ENCODE measurements at regions not wholly inside any gene's neighbourhood (a gene's known extent, or its start where the extent isn't known, plus 50 kb on each side); places are given as distances from the start of the nearest gene placed in this dataset.

DNA sequence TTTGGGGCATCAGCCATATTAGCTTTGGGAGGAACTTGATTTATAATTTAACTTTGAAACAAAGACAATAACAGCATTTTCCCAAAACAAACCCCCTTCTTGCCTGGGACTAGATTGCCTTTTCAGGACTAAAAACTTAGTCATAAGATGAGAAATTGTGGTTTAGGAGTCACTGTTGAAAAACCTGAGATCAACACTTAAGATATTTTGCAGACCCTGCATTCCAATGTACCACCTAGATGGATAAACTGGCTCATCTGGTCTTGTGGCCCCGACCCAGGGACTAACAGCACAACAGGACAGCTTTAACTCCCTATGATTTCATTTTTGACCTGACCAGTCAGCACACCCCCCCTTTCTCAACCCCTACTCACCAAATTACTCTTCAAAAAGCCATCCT, 1165.4 kb downstream of the XPNPEP1 start:
- no peaks in the 10 kb centered on the region for H3K9me3 ChIP-seq (ENCODE audit: control insufficient read depth, insufficient read depth, low read length)
- no peak overlapping the region for H3K27ac ChIP-seq (ENCODE audit: low read depth, low read length)
- H3K36me3 ChIP-seq (ENCODE audit: control insufficient read depth, insufficient read depth, low read length), result no peaks in the 10 kb centered on the region
- H3K27me3 ChIP-seq (ENCODE audit: control insufficient read depth, insufficient read depth, low read length), result no peaks in the 10 kb centered on the region
- no peak overlapping the region for H3K4me3 ChIP-seq (ENCODE audit: low read depth, low read length)
- no peak for DNase-seq (ENCODE audit: low read depth in 4 of 6, low spot score in 6 of 6)
- 71% methylated on average over 1 of the region's 1 CpG for WGBS (ENCODE audit: insufficient coverage)
- no peaks in the 10 kb centered on the region for H3K4me1 ChIP-seq (ENCODE audit: control insufficient read depth, insufficient read depth, low read length)

DNA sequence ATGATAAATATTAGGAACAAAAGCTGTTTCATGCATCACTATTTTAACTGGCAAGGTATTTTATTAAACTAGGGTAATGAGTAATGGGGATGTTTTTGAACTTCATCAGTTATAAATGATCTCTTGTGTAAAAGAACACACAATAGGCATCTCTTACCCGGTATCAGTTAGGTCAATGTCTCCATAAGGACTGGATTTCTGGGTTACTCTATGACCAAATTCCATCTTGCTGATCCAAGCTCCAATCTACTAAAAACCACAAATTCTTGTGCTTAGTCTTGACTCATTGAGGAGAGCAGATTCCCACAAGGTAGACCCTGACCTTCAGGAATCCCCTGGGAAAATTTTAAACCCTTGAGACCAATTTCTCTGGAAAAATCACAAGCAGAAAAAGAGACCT, 1167.7 kb downstream of the XPNPEP1 start:
- DNase-seq (ENCODE audit: low read depth in 4 of 6, low spot score in 6 of 6), result no peak
- H3K36me3 ChIP-seq (ENCODE audit: control insufficient read depth, insufficient read depth, low read length), result no peaks in the 10 kb centered on the region
- H3K4me1 ChIP-seq (ENCODE audit: control insufficient read depth, insufficient read depth, low read length), result no peaks in the 10 kb centered on the region
- no peaks in the 10 kb centered on the region for H3K9me3 ChIP-seq (ENCODE audit: control insufficient read depth, insufficient read depth, low read length)
- no peaks in the 10 kb centered on the region for H3K27me3 ChIP-seq (ENCODE audit: control insufficient read depth, insufficient read depth, low read length)
- H3K27ac ChIP-seq (ENCODE audit: low read depth, low read length), result no peak overlapping the region
- H3K4me3 ChIP-seq (ENCODE audit: low read depth, low read length), result no peak overlapping the region
- 100% methylated on average over 1 of the region's 1 CpG for WGBS (ENCODE audit: insufficient coverage)

DNA sequence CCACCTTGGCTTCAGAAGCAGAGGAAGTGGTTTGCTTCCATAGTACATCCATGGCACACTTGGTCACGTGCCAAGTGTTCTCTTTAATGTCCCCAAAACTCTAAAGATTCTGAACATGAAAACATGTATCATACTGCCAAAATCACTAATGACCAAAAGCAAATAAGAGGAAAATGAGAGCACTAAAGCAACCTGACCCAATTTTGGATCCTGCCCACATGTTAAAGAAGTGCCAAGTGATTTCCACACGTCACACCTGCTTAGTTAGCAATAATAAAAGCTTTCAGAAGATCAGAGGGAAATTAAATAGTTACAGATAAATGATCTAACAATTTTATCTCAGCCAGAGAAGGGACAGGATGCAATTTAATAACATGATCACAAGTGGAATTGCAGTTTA, 1170.0 kb downstream of the XPNPEP1 start:
- Histone ChIP-seq H3K4me3 (ENCODE audit: low read depth, low read length) (no peak overlapping the region), H3K27ac (ENCODE audit: low read depth, low read length) (no peak overlapping the region), H3K27me3 (ENCODE audit: control insufficient read depth, insufficient read depth, low read length) (no peaks in the 10 kb centered on the region), H3K36me3 (ENCODE audit: control insufficient read depth, insufficient read depth, low read length) (no peaks in the 10 kb centered on the region), H3K4me1 (ENCODE audit: control insufficient read depth, insufficient read depth, low read length) (no peaks in the 10 kb centered on the region), H3K9me3 (ENCODE audit: control insufficient read depth, insufficient read depth, low read length) (no peaks in the 10 kb centered on the region)
- DNase-seq (ENCODE audit: low read depth in 4 of 6, low spot score in 6 of 6), result peak in 2 of 6 donors; percentile 51 to 72
- WGBS (ENCODE audit: insufficient coverage), result 67% methylated on average over 1 of the region's 2 CpGs

DNA sequence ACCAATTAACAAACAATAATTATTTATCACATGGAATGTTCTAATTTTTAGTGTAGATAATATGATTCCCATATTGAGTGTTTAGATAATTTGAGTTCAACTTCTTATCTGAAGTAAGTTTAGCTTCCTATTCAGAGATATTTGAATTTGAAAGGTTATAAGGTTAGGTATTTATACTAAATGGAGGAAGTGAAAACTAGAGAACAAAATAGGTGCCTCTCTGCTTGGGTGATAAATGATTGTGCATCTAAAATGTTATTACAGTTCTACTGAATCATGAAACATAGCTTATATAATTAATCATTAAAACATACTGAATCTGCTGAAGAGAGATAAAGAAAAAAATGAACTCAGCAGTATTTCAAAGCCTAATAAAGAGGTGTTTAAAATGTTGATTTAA, 1174.3 kb downstream of the XPNPEP1 start:
- no peaks in the 10 kb centered on the region for H3K27me3 ChIP-seq (ENCODE audit: control insufficient read depth, insufficient read depth, low read length)
- H3K36me3 ChIP-seq (ENCODE audit: control insufficient read depth, insufficient read depth, low read length), result no peaks in the 10 kb centered on the region
- no peak overlapping the region for H3K4me3 ChIP-seq (ENCODE audit: low read depth, low read length)
- H3K27ac ChIP-seq (ENCODE audit: low read depth, low read length), result no peak overlapping the region
- H3K9me3 ChIP-seq (ENCODE audit: control insufficient read depth, insufficient read depth, low read length), result no peaks in the 10 kb centered on the region
- DNase-seq (ENCODE audit: low read depth in 4 of 6, low spot score in 6 of 6), result no peak
- H3K4me1 ChIP-seq (ENCODE audit: control insufficient read depth, insufficient read depth, low read length), result no peaks in the 10 kb centered on the region

DNA sequence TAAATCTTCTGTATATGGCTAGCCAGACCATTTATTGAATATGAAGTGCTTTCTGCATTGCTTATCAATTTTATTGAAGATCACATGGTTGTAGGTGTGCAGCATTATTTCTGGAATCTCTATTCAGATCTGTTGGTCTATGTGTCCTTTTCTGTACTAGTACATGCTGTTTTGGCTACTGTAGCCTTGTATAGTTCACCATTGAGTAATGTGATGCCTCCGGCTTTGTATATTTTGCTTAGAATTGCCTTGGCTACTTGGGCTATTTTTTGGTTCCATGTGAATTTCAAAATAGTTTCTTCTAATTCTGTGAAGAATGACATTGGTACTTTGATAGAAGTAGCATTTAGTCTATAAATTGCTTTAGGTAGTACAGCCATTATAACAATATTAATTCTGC, 1187.2 kb downstream of the XPNPEP1 start:
- H3K4me3 ChIP-seq (ENCODE audit: low read depth, low read length), result no peak overlapping the region
- no peak for DNase-seq (ENCODE audit: low read depth in 4 of 6, low spot score in 6 of 6)
- no peaks in the 10 kb centered on the region for H3K4me1 ChIP-seq (ENCODE audit: control insufficient read depth, insufficient read depth, low read length)
- no peaks in the 10 kb centered on the region for H3K36me3 ChIP-seq (ENCODE audit: control insufficient read depth, insufficient read depth, low read length)
- WGBS (ENCODE audit: insufficient coverage), result no CpG with 5 or more reads among the region's 1 CpG
- H3K9me3 ChIP-seq (ENCODE audit: control insufficient read depth, insufficient read depth, low read length), result peaks cover 3% of the 10 kb centered on the region
- H3K27me3 ChIP-seq (ENCODE audit: control insufficient read depth, insufficient read depth, low read length), result no peaks in the 10 kb centered on the region
- H3K27ac ChIP-seq (ENCODE audit: low read depth, low read length), result no peak overlapping the region

DNA sequence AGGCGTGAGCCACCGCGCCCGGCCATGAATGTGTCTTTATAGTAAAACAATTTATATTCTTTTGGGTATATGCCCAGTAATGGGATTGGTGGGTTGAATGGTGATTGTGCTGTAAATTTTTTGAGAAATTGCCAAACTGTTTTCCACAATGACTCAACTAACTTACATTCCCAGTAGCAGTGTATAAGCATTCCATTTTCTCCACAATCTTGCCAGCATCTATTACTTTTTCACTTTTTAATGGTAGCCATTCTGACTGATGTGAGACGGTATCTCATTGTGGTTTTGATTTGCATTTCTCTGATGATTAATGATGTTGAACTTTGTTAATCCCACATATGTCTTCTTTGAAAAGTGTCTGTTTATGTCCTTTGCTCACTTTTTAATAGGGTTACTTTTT, 1187.9 kb downstream of the XPNPEP1 start:
- no peak for DNase-seq (ENCODE audit: low read depth in 4 of 6, low spot score in 6 of 6)
- H3K4me1 ChIP-seq (ENCODE audit: control insufficient read depth, insufficient read depth, low read length), result no peaks in the 10 kb centered on the region
- H3K4me3 ChIP-seq (ENCODE audit: low read depth, low read length), result no peak overlapping the region
- H3K27me3 ChIP-seq (ENCODE audit: control insufficient read depth, insufficient read depth, low read length), result no peaks in the 10 kb centered on the region
- no peaks in the 10 kb centered on the region for H3K36me3 ChIP-seq (ENCODE audit: control insufficient read depth, insufficient read depth, low read length)
- no CpG with 5 or more reads among the region's 5 CpGs for WGBS (ENCODE audit: insufficient coverage)
- H3K27ac ChIP-seq (ENCODE audit: low read depth, low read length), result no peak overlapping the region
- peaks cover 3% of the 10 kb centered on the region for H3K9me3 ChIP-seq (ENCODE audit: control insufficient read depth, insufficient read depth, low read length)

DNA sequence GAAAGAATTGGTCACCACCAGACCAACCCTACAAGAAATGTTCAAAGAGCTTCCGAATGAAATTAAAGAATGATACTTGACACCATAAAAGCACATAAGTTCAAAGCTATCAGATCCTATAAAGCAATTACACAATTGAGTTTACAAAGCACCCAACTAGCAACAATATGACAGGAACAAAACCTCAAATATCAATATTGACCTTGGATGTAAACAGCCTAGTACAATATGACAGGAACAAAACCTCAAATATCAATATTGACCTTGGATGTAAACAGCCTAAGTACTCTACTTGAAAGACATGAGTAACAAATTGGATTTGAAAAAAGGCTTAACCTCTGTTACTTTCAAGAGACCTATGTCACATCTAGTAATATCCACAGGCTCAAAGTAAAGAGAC, 1201.4 kb downstream of the XPNPEP1 start:
- no peak overlapping the region for H3K4me3 ChIP-seq (ENCODE audit: low read depth, low read length)
- H3K27ac ChIP-seq (ENCODE audit: low read depth, low read length), result no peak overlapping the region
- H3K4me1 ChIP-seq (ENCODE audit: control insufficient read depth, insufficient read depth, low read length), result no peaks in the 10 kb centered on the region
- no peaks in the 10 kb centered on the region for H3K27me3 ChIP-seq (ENCODE audit: control insufficient read depth, insufficient read depth, low read length)
- peaks cover 2% of the 10 kb centered on the region for H3K9me3 ChIP-seq (ENCODE audit: control insufficient read depth, insufficient read depth, low read length)
- H3K36me3 ChIP-seq (ENCODE audit: control insufficient read depth, insufficient read depth, low read length), result no peaks in the 10 kb centered on the region
- 89% methylated on average over 1 of the region's 1 CpG for WGBS (ENCODE audit: insufficient coverage)
- no peak for DNase-seq (ENCODE audit: low read depth in 4 of 6, low spot score in 6 of 6)

DNA sequence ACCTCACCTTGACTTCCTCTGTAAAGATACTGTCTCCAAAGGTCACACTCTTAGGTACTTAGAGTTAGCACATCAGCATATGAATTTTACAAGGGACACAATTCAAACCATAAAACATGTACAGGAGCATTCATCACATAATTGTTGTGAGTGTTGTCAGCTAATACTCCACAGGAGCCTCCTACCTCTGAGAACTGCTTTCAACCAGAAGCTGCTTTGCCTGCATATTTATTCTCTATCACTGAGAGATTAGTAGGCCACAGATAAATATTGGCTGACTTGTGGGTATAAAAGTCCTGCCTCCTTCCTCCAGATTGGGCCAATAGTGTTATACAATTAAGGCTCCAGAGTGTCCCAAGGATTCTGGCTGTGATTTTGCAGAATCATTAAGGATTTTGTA, 1207.0 kb downstream of the XPNPEP1 start:
- Histone ChIP-seq H3K9me3 (ENCODE audit: control insufficient read depth, insufficient read depth, low read length) (peaks cover 2% of the 10 kb centered on the region), H3K4me1 (ENCODE audit: control insufficient read depth, insufficient read depth, low read length) (no peaks in the 10 kb centered on the region), H3K36me3 (ENCODE audit: control insufficient read depth, insufficient read depth, low read length) (no peaks in the 10 kb centered on the region), H3K27me3 (ENCODE audit: control insufficient read depth, insufficient read depth, low read length) (no peaks in the 10 kb centered on the region), H3K4me3 (ENCODE audit: low read depth, low read length) (no peak overlapping the region), H3K27ac (ENCODE audit: low read depth, low read length) (no peak overlapping the region)
- no peak for DNase-seq (ENCODE audit: low read depth in 4 of 6, low spot score in 6 of 6)

DNA sequence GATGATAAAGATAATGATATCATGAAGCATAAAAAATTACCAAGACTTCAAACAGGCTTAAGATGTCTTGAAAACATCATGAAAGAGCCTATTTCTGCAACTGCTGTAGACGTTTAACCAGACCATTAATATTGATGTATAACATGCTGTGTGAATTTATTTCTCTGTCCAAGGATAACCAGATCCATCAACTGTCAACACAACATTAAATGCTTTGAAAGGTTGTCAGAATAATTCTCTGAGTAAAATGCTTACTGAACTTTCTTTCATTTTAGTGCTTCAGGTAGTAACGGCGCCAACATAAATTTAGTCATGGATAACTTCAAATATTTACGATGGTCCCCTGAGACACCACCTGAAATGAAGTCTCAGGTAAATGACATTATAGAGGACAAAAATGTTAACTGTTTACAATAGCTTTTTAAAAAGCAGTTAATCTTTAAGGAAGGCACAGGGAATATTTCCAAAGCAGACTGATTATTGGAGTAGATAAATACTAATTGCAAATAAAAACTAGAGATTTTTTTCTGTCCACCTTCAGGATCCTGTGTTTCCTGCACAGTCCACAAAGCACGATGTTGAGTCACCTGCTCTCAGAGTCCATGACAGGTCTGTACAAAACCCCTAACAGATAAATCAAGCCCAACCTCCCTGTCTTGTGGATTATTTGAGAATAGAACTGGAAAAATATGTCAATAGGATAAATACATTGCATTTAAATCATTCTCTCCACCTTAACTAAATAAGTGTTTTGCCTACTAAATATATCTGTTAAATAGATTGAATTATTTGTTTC, 1213.2 kb downstream of the XPNPEP1 start:
- H3K27ac ChIP-seq (ENCODE audit: low read depth, low read length), result no peak overlapping the region
- H3K9me3 ChIP-seq (ENCODE audit: control insufficient read depth, insufficient read depth, low read length), result no peaks in the 10 kb centered on the region
- H3K27me3 ChIP-seq (ENCODE audit: control insufficient read depth, insufficient read depth, low read length), result no peaks in the 10 kb centered on the region
- H3K4me1 ChIP-seq (ENCODE audit: control insufficient read depth, insufficient read depth, low read length), result no peaks in the 10 kb centered on the region
- peak in 1 of 6 donors; percentile 13 for DNase-seq (ENCODE audit: low read depth in 4 of 6, low spot score in 6 of 6)
- no CpG with 5 or more reads among the region's 5 CpGs for WGBS (ENCODE audit: insufficient coverage)
- H3K4me3 ChIP-seq (ENCODE audit: low read depth, low read length), result no peak overlapping the region
- no peaks in the 10 kb centered on the region for H3K36me3 ChIP-seq (ENCODE audit: control insufficient read depth, insufficient read depth, low read length)

DNA sequence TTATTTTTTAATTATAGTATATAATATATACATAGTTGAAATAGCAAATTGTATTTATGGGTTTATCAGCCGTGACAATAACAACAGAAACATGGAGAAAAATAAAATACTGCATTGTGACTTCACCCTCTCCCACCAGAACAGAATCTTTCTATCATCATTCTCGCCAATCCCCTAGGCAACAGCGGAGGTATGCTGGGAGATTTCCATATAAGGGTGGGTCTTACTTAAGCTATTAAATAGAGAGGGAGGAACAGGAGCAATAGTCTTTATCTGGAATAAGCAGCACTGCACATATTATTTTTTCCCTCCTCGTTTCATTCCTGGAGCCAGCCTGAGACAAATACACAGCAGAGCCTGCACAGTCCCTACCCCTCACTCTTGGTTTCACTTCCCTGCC, 1214.9 kb downstream of the XPNPEP1 start:
- peak in 2 of 6 donors; percentile 3 to 25 for DNase-seq (ENCODE audit: low read depth in 4 of 6, low spot score in 6 of 6)
- H3K27ac ChIP-seq (ENCODE audit: low read depth, low read length), result no peak overlapping the region
- no peaks in the 10 kb centered on the region for H3K27me3 ChIP-seq (ENCODE audit: control insufficient read depth, insufficient read depth, low read length)
- no peaks in the 10 kb centered on the region for H3K4me1 ChIP-seq (ENCODE audit: control insufficient read depth, insufficient read depth, low read length)
- H3K4me3 ChIP-seq (ENCODE audit: low read depth, low read length), result no peak overlapping the region
- 21% methylated on average over 1 of the region's 4 CpGs for WGBS (ENCODE audit: insufficient coverage)
- no peaks in the 10 kb centered on the region for H3K36me3 ChIP-seq (ENCODE audit: control insufficient read depth, insufficient read depth, low read length)
- H3K9me3 ChIP-seq (ENCODE audit: control insufficient read depth, insufficient read depth, low read length), result no peaks in the 10 kb centered on the region
